AG04449 (cell line): ENCODE measurements at regions not wholly inside any gene's neighbourhood (a gene's known extent, or its start where the extent isn't known, plus 50 kb on each side); places are given as distances from the start of the nearest gene placed in this dataset.

Source experiments
- CTCF ChIA-PET: fragments of 350-600 bp; formaldehyde crosslinking; extraction: SDS; loops from one replicate; lab custom pipeline; 2021; ENCODE audit warnings: antibody characterized with exemption; lab: Yijun Ruan, JAX
- POLR2A ChIA-PET: fragments of 400-600, 350-600 bp; formaldehyde crosslinking; extraction: SDS; loops from one replicate; lab custom pipeline; 2020; ENCODE audit warnings: antibody characterized with exemption, inconsistent platforms; lab: Yijun Ruan, JAX
- DNase-seq: peaks from one replicate; pipeline ENCODE4 v3.0.0-alpha.2; 2010; ENCODE audit warnings: low read depth, low spot score
- H3K4me3 ChIP-seq: 2 replicates; pipeline ENCODE4 v1.5.1; 2011; ENCODE audit warnings: low read depth, mild to moderate bottlenecking, control low read depth, low read length
- TF ChIP-seq, protein P1 (sequence below): IDR thresholded peaks from one replicate; pipeline ENCODE4 v1.5.1; 2011; ENCODE audit warnings: mild to moderate bottlenecking, moderate library complexity, low read length, control low read depth, inconsistent platforms; ENCODE audit not compliant: insufficient read depth; ENCODE audit errors: missing control alignments

DNA sequence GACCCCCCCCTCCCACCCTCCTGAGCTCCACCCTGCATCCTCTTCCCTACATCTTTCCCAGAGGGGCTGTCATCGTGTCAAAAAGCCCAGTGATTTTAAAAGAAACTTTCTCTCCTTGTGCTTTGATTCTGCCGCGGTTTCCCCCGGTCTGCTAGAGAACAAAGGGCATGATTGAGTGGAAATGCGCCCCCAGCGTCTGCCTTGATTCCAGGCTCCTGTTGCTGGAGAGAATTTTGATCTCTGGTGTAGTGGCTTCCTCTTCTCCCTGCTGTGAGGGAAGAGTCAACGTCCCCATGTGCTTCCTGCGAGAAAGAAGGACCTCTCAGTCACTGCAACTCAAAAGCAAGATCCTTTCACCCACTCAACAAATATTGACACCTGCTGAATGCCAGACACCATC is 61.9 kb upstream of the RAPGEF1 start:
- ChIA-PET CTCF (no interaction called here), POLR2A (no interaction called here)
- no peak for DNase-seq
- TF ChIP-seq, protein P1, sequence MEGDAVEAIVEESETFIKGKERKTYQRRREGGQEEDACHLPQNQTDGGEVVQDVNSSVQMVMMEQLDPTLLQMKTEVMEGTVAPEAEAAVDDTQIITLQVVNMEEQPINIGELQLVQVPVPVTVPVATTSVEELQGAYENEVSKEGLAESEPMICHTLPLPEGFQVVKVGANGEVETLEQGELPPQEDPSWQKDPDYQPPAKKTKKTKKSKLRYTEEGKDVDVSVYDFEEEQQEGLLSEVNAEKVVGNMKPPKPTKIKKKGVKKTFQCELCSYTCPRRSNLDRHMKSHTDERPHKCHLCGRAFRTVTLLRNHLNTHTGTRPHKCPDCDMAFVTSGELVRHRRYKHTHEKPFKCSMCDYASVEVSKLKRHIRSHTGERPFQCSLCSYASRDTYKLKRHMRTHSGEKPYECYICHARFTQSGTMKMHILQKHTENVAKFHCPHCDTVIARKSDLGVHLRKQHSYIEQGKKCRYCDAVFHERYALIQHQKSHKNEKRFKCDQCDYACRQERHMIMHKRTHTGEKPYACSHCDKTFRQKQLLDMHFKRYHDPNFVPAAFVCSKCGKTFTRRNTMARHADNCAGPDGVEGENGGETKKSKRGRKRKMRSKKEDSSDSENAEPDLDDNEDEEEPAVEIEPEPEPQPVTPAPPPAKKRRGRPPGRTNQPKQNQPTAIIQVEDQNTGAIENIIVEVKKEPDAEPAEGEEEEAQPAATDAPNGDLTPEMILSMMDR = no peak
- no peak overlapping the region for H3K4me3 ChIP-seq

DNA sequence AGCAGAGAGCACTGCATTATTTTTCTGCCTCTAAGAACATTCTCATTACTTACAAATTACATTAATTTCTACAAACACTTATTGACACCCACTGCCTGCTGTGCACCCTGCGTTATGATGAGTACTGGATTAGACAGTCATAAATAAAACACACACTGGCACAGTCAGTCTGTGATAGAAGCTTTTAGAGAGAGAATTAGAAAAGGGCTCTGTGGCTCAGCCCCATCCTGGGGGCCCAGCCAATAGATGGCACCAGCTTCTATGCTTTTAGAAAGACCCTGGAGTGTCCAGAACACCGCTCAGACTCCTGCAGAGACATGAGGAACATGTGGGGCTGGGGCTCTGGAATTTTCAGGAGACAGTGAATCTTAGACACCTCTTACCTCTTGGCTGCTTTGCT is 61.0 kb upstream of the RAPGEF1 start:
- DNase-seq = no peak
- H3K4me3 ChIP-seq = no peak overlapping the region
- CTCF ChIA-PET = no interaction called here
- TF ChIP-seq, protein P1 = no peak
- POLR2A ChIA-PET = no interaction called here

DNA sequence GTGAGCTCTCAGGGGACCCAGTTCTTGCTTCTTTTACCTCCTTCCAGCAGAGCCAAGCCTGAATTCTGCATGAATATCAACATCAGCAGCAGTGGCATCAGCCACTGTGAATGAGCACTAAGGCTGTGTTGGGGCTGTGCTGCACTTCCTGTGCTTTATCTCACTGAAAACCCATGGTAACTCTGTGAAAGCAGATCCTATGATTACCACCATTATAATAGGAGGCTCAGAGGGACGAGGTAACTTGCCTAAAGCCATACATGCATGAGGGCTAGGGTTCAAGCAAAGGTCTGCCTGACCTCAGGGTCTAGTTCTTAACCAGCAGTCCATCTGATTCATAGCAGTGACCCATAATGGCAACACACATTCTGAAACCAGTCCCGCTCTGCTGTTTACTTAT is 60.5 kb upstream of the RAPGEF1 start:
- DNase-seq = no peak
- no peak overlapping the region for H3K4me3 ChIP-seq
- CTCF ChIA-PET = no interaction called here
- POLR2A ChIA-PET = no interaction called here
- TF ChIP-seq, protein P1 = no peak

DNA sequence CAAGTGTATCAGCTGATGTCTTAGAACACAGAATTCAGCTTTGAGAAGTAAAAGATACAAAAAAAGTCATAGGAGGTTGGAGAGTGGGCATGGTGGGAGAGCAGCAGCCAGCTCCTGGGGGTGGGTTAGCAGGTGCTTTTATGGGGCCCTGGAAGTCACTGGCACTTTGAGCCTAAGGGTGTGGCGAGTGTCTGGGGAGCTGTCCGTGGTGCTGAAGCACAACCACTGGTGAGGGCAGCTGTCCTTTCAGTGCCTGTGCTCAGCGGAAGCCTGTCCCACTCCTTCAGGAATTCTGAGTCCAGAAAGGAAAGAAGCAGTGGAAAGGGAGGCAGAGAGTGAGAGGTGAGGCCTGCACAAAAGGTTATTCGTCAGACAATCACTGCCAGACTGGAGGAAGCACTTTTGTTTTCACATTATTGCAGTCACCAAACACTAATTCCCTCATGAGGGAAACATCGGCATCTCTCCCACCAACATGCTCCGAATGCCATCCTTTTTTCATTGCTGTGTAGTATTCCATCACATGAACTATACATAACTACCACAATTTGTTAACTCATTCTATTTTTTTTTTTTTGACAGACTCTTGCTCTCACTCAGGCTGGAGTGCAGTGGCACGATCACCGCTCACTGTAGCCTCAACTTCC is 59.4 kb upstream of the RAPGEF1 start:
- no peak overlapping the region for H3K4me3 ChIP-seq
- DNase-seq = no peak
- TF ChIP-seq, protein P1 = no peak
- CTCF ChIA-PET = interaction anchor here (0.9 to 1.0 kb wide), 2 partner anchors 38 to 437 kb away, joined by 3 to 4 read pairs; no protein-coding TSS in a partner anchor
- POLR2A ChIA-PET = no interaction called here

DNA sequence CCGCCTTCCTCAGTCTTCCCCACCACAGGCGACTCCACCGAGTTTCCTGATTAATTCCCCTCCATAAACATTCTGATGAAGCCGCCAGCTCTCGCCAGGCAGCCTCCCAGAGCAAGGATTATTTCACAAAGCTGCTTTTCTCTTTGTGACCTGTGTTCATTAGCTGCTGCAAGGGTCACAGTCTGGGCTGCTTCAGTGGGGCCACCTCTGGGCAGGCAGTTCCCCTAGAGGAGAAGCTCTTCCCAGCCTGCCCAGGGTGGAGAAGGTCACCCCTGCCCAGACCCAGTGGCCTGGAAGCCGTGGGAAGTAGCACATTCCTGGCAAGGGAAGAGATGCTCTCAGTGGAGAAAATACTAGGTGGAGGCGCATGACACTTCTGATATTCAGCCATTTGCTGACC is 58.4 kb upstream of the RAPGEF1 start:
- POLR2A ChIA-PET = no interaction called here
- H3K4me3 ChIP-seq = no peak overlapping the region

DNA sequence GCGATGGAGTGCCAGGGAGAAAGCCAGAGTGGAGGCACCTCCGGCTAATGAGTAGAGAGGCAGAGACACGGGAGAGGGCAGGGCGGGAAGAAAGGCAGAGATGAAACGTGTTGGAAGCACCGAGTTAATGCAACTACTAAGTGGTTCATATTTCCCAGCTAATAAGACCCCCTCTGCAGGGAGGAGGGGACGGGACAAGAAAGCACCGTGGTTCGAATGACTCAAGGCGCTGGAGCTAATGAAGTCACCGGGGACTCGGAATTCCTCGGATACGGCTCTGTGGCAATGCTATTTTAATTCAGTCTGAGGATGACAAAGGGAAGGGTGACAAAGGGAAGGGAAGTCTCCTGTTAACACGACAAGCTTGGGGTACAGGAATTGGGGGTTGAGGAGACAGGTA is 54.5 kb upstream of the RAPGEF1 start:
- no peak overlapping the region for H3K4me3 ChIP-seq
- POLR2A ChIA-PET = no interaction called here
- CTCF ChIA-PET = no interaction called here
- TF ChIP-seq, protein P1 = no peak
- DNase-seq = no peak

More for the DNA sequence above, 58.4 kb upstream of the RAPGEF1 start:
- TF ChIP-seq, protein P1 = no peak
- DNase-seq = no peak
- CTCF ChIA-PET = interaction anchor here (1.0 to 1.2 kb wide), 2 partner anchors 39 to 438 kb away, joined by 3 to 4 read pairs; no protein-coding TSS in a partner anchor
